DMS 273 (cell line): ENCODE measurements at regions not wholly inside any gene's neighbourhood (a gene's known extent, or its start where the extent isn't known, plus 50 kb on each side); places are given as distances from the start of the nearest gene placed in this dataset.
"Not testable (repeated sequence)": the region's sequence is repeated elsewhere in the genome, so short reads cannot be mapped to it uniquely, and the experiment has no call there.

Source experiments
- DNase-seq: peaks from one replicate; lab custom pipeline; 2025; ENCODE audit not compliant: unreplicated experiment; lab: John Stamatoyannopoulos, UW

GRCh38 chr10:33794460-33794859 is 460.0 kb upstream of the NRP1 start:
- DNase-seq, result no peak

GRCh38 chr10:33793793-33794192 is 459.3 kb upstream of the NRP1 start:
- DNase-seq, result no peak

- DNase-seq, result no peak
Observed at GRCh38 chr10:33791272-33791660, 456.8 kb upstream of the NRP1 start.

GRCh38 chr10:33790521-33791271 is 456.2 kb upstream of the NRP1 start:
- no peak for DNase-seq

GRCh38 chr10:33783557-33783956 is 449.1 kb upstream of the NRP1 start:
- DNase-seq, result no peak

- DNase-seq, result peak; percentile 11
Observed at GRCh38 chr10:33783078-33783477, 448.6 kb upstream of the NRP1 start.

- no peak for DNase-seq
Observed at GRCh38 chr10:33781606-33782395, 447.3 kb upstream of the NRP1 start.

- DNase-seq, result no peak
Observed at GRCh38 chr10:33780961-33781360, 446.5 kb upstream of the NRP1 start.

- DNase-seq, result no peak
Observed at GRCh38 chr10:33777223-33777622, 442.8 kb upstream of the NRP1 start.

GRCh38 chr10:33776419-33777070 is 442.1 kb upstream of the NRP1 start:
- DNase-seq, result peak; percentile 47

GRCh38 chr10:33774857-33775256 is 440.4 kb upstream of the NRP1 start:
- DNase-seq, result no peak

- no peak for DNase-seq
Observed at GRCh38 chr10:33773886-33774480, 439.5 kb upstream of the NRP1 start.

GRCh38 chr10:33773253-33773573 is 438.7 kb upstream of the NRP1 start:
- DNase-seq, result no peak

- peak; percentile 1 for DNase-seq
Observed at GRCh38 chr10:33772370-33773252, 438.1 kb upstream of the NRP1 start.

- not testable (repeated sequence) for DNase-seq
Observed at GRCh38 chr10:33771856-33772255, 437.4 kb upstream of the NRP1 start.

- no peak for DNase-seq
Observed at GRCh38 chr10:33764694-33765185, 430.3 kb upstream of the NRP1 start.

GRCh38 chr10:33760056-33760943 is 425.8 kb upstream of the NRP1 start:
- no peak for DNase-seq

- DNase-seq, result no peak
Observed at GRCh38 chr10:33759191-33759590, 424.7 kb upstream of the NRP1 start.

GRCh38 chr10:33758299-33758698 is 423.8 kb upstream of the NRP1 start:
- no peak for DNase-seq

- no peak for DNase-seq
Observed at GRCh38 chr10:33754052-33754451, 419.6 kb upstream of the NRP1 start.
